PC-9 (cell line): ENCODE measurements at regions not wholly inside any gene's neighbourhood (a gene's known extent, or its start where the extent isn't known, plus 50 kb on each side); places are given as distances from the start of the nearest gene placed in this dataset.

ENCODE experiments used
- CTCF ChIP-seq: fragments of 200-600 bp; sonication (generic); conservative IDR thresholded peaks from 2 replicates; pipeline ENCODE4 v1.6.1; 2017; ENCODE audit warnings: mixed run types, antibody characterized with exemption, mild to moderate bottlenecking, moderate library complexity
- EZH2 ChIP-seq: fragments of 200-600 bp; sonication (generic); IDR thresholded peaks from 2 replicates; pipeline ENCODE4 v1.8.0; 2017; ENCODE audit warnings: antibody characterized with exemption, low read depth

GRCh38 chr1:59164371-59164770, 132.5 kb upstream of the FGGY start:
- TF ChIP-seq EZH2 (no peak), CTCF (no peak)
